OCI-LY3 (cell line): ENCODE measurements at regions not wholly inside any gene's neighbourhood (a gene's known extent, or its start where the extent isn't known, plus 50 kb on each side); places are given as distances from the start of the nearest gene placed in this dataset.

ENCODE experiments used
- EZH2phosphoT487 ChIP-seq: fragments of 200-600 bp; shearing (Covaris generic); IDR thresholded peaks from 2 replicates; pipeline ENCODE4 v1.6.1; 2018; ENCODE audit warnings: antibody characterized with exemption, mixed run types, low read depth
- TF ChIP-seq, protein P1 (sequence below): fragments of 200-600, 300-600 bp; sonication (generic); IDR thresholded peaks from 2 replicates; pipeline ENCODE4 v1.5.1; 2014; ENCODE audit warnings: antibody characterized with exemption, low read length, low read depth

DNA sequence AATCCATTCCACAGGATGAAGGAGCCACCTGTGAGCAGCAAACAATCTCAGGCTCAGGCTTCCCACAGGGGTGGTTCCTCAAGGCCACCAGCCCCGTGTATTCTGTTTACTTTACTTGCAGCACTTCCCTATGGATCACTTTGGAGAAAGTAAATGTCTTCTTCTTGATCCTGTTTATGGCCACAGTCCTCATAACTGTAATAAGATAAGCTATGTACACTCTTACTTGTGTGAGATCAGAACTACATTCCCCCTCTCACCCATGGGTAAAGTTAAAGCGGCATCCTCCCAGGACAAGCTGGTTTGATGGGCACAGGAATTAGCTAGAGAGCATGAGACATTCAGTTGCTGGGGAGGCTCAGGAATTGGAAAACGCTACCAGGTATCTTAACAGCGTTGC lies 86.1 kb downstream of the TMEM215 start:
- TF ChIP-seq, protein P1, sequence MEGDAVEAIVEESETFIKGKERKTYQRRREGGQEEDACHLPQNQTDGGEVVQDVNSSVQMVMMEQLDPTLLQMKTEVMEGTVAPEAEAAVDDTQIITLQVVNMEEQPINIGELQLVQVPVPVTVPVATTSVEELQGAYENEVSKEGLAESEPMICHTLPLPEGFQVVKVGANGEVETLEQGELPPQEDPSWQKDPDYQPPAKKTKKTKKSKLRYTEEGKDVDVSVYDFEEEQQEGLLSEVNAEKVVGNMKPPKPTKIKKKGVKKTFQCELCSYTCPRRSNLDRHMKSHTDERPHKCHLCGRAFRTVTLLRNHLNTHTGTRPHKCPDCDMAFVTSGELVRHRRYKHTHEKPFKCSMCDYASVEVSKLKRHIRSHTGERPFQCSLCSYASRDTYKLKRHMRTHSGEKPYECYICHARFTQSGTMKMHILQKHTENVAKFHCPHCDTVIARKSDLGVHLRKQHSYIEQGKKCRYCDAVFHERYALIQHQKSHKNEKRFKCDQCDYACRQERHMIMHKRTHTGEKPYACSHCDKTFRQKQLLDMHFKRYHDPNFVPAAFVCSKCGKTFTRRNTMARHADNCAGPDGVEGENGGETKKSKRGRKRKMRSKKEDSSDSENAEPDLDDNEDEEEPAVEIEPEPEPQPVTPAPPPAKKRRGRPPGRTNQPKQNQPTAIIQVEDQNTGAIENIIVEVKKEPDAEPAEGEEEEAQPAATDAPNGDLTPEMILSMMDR = no peak
- no peak for TF ChIP-seq EZH2phosphoT487
